ENCODE measurements at regions not wholly inside any gene's neighbourhood (a gene's known extent, or its start where the extent isn't known, plus 50 kb on each side); places are given as distances from the start of the nearest gene placed in this dataset.

DNA sequence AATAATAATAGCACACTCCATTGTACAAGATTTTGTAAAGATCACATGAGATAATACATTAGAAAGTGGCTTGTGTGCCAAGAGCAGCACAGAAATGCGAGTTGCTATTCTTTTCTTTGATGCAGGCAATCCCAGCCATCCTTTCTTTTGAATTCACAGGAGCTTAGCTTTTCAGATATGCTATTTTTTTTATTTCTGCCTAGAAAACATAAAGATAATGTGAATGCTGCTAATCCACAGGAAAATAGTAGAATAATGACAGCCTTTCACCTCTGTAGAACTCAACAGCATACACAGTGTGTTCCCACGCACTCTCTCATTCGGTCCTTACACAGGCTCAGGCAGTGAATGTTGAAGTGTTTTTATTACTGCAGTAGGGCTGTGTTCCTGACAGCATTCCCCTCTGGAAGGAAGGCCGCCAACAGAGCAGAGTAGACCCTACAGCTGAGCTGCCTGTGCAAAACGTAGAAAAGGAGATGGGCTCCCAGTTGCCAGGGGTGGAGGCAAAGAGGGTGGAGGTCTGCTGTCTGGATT lies 138.8 kb upstream of the TAPT1 start:
- Histone ChIP-seq H3K4me3 (ENCODE audit: low read length) (no peak overlapping the region), H3K27me3 (ENCODE audit: control insufficient read depth, insufficient read depth, low read length) (no peaks in the 10 kb centered on the region), H3K36me3 (ENCODE audit: insufficient read depth, low read length) (no peaks in the 10 kb centered on the region), H3K4me1 (ENCODE audit: control insufficient read depth, insufficient read depth, low read length) (no peaks in the 10 kb centered on the region), H3K9ac (ENCODE audit: low read depth, low read length) (no peak overlapping the region), H3K4me2 (ENCODE audit: low read length) (no peak overlapping the region), H3K9me3 (replicated peaks; ENCODE audit: low read length) (no peaks in the 10 kb centered on the region)

DNA sequence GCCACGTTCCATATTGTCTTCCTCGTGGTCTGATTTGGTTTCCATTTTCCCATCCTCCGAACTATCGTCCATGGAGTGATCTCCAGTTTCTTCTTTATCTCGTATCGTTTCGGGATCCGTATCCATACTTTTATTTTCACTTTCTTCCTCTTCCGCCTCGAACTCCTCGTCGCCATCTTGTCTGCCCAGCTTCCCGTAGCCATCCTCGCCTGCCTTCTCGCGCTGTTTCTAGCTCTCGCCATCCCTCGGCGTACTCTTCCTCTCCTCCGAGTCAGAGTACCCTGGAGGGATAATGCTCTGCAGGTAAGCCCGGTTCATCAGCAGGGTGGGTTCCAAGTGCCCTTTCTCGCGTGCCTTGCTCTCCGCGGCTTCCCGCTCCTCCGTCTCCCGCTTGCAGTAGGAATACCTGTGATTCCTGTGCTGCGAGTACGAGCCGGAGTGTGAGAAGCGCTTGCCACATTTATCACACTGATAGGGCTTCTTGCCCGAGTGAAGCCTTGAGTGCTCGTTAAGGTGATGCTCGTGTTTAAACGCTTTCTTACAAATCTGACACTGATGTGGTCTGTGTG lies 134.5 kb upstream of the TAPT1 start:
- H3K9ac ChIP-seq (ENCODE audit: low read depth, low read length) = no peak overlapping the region
- H3K4me2 ChIP-seq (ENCODE audit: low read length) = no peak overlapping the region
- no peaks in the 10 kb centered on the region for H3K9me3 ChIP-seq (replicated peaks; ENCODE audit: low read length)
- no peaks in the 10 kb centered on the region for H3K4me1 ChIP-seq (ENCODE audit: control insufficient read depth, insufficient read depth, low read length)
- H3K4me3 ChIP-seq (ENCODE audit: low read length) = no peak overlapping the region
- no peaks in the 10 kb centered on the region for H3K36me3 ChIP-seq (ENCODE audit: insufficient read depth, low read length)
- H3K27me3 ChIP-seq (ENCODE audit: control insufficient read depth, insufficient read depth, low read length) = no peaks in the 10 kb centered on the region

DNA sequence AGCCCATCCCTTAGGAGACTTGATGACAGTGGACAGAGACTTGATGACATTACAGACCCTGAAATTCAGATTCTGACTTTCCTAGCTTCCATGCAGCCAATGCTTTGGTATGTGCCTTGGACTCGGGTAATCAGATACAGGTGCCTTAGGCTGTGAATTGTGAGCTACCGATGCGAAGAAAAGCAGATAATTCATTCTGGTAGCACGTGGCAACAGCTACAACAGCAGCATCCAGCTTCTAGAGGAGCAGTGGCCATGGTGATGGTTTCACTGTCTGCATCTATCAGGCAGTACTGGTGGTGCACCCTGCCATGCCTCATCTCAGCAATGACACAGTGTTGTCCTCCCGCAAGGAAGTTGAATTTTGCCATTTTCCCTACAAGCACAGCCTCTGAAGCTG lies 126.9 kb upstream of the TAPT1 start:
- Histone ChIP-seq H3K9ac (ENCODE audit: low read depth, low read length) (no peak overlapping the region), H3K4me1 (ENCODE audit: control insufficient read depth, insufficient read depth, low read length) (no peaks in the 10 kb centered on the region), H3K27me3 (ENCODE audit: control insufficient read depth, insufficient read depth, low read length) (no peaks in the 10 kb centered on the region)

DNA sequence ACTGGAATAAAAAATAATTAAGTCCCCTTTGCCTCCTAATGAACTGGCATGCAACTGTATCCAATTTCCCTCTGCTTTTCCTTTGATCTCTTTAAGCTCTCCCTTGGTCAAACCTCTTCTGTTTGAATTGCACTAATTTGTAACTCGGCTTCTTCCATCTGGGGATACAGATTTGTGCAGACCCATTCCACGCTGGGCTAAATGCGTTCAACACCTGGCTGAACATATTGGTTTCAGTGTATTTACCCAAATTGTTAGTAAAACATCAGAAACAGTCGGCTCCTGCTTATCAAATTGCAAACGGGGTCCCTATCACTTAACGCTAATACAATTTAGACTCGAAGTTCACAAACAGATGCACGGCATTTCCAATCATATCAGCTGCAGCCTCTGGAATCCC lies 124.9 kb upstream of the TAPT1 start:
- Histone ChIP-seq H3K4me2 (ENCODE audit: low read length) (no peak overlapping the region), H3K36me3 (ENCODE audit: insufficient read depth, low read length) (no peaks in the 10 kb centered on the region), H3K4me1 (ENCODE audit: control insufficient read depth, insufficient read depth, low read length) (no peaks in the 10 kb centered on the region)

More for the DNA sequence above, 126.9 kb upstream of the TAPT1 start:
- no peak overlapping the region for H3K4me2 ChIP-seq (ENCODE audit: low read length)
- no peaks in the 10 kb centered on the region for H3K9me3 ChIP-seq (replicated peaks; ENCODE audit: low read length)
- no peaks in the 10 kb centered on the region for H3K36me3 ChIP-seq (ENCODE audit: insufficient read depth, low read length)
- no peak overlapping the region for H3K4me3 ChIP-seq (ENCODE audit: low read length)

DNA sequence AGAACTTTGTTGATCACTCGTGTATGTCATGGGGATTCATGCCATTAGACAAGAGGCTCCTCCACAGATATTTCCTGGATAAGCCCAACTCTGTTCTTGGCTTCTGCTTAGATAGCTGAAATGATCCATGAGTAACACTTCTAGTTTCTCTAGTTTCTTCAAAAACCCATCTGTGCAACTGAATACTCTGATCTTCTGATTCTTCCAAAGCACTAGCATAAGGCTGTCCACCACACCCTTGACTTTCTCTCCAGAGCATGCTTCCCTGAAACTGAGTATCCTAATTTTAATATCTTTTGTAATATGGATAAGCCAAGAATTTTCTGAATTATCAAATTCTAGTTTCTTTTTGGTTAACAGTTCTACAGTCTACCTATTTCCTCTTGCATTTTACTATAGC lies 118.6 kb upstream of the TAPT1 start:
- H3K9ac ChIP-seq (ENCODE audit: low read depth, low read length) = no peak overlapping the region
- H3K4me1 ChIP-seq (ENCODE audit: control insufficient read depth, insufficient read depth, low read length) = no peaks in the 10 kb centered on the region
- H3K4me3 ChIP-seq (ENCODE audit: low read length) = no peak overlapping the region
- H3K9me3 ChIP-seq (replicated peaks; ENCODE audit: low read length) = no peaks in the 10 kb centered on the region
- H3K36me3 ChIP-seq (ENCODE audit: insufficient read depth, low read length) = no peaks in the 10 kb centered on the region
- no peaks in the 10 kb centered on the region for H3K27me3 ChIP-seq (ENCODE audit: control insufficient read depth, insufficient read depth, low read length)
- no peak overlapping the region for H3K4me2 ChIP-seq (ENCODE audit: low read length)

More for the DNA sequence above, 124.9 kb upstream of the TAPT1 start:
- Histone ChIP-seq H3K9me3 (replicated peaks; ENCODE audit: low read length) (no peaks in the 10 kb centered on the region), H3K9ac (ENCODE audit: low read depth, low read length) (no peak overlapping the region), H3K27me3 (ENCODE audit: control insufficient read depth, insufficient read depth, low read length) (no peaks in the 10 kb centered on the region), H3K4me3 (ENCODE audit: low read length) (no peak overlapping the region)

DNA sequence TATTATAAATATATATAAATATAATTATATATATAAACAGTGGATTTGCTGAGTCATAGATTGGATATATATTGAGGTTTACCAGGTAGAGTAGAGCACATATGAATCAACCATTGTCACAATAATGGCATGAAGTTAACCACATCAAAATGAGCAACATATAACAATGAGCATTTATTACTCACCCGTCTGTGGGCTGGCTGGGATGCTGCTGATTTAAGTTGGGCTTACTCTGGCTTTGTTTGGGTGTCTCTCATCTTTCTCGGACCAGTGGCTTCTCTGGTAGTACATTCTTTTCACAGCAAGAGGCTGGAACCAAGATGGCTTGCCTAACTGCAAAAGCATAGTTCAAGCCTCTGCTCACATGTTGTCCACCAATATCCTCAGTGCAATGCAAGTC lies 111.7 kb upstream of the TAPT1 start:
- Histone ChIP-seq H3K27me3 (ENCODE audit: control insufficient read depth, insufficient read depth, low read length) (no peaks in the 10 kb centered on the region), H3K4me3 (ENCODE audit: low read length) (no peak overlapping the region), H3K36me3 (ENCODE audit: insufficient read depth, low read length) (no peaks in the 10 kb centered on the region), H3K9ac (ENCODE audit: low read depth, low read length) (no peak overlapping the region), H3K4me2 (ENCODE audit: low read length) (no peak overlapping the region), H3K4me1 (ENCODE audit: control insufficient read depth, insufficient read depth, low read length) (no peaks in the 10 kb centered on the region), H3K9me3 (replicated peaks; ENCODE audit: low read length) (no peaks in the 10 kb centered on the region)

DNA sequence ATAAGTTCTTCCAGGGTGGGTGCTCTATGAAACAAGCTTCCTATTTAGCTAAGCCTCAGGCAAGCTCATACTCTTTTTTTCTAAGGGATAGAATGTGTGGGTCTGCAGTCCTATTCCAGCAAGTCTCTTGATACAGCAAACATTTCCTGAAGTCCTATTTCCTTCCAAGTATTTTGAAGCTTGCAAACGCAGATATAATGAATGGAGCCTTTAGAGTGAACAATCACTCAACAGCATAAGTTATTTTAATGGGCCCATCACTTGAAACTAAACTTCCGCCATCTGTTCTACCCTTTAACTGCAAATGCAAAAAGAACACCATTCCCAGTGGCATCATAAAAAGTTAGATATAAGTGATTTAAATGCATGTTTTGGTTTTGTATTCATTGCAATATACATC lies 108.3 kb upstream of the TAPT1 start:
- Histone ChIP-seq H3K9ac (ENCODE audit: low read depth, low read length) (no peak overlapping the region), H3K4me2 (ENCODE audit: low read length) (no peak overlapping the region), H3K36me3 (ENCODE audit: insufficient read depth, low read length) (no peaks in the 10 kb centered on the region), H3K4me1 (ENCODE audit: control insufficient read depth, insufficient read depth, low read length) (no peaks in the 10 kb centered on the region), H3K4me3 (ENCODE audit: low read length) (no peak overlapping the region), H3K9me3 (replicated peaks; ENCODE audit: low read length) (no peaks in the 10 kb centered on the region), H3K27me3 (ENCODE audit: control insufficient read depth, insufficient read depth, low read length) (no peaks in the 10 kb centered on the region)

DNA sequence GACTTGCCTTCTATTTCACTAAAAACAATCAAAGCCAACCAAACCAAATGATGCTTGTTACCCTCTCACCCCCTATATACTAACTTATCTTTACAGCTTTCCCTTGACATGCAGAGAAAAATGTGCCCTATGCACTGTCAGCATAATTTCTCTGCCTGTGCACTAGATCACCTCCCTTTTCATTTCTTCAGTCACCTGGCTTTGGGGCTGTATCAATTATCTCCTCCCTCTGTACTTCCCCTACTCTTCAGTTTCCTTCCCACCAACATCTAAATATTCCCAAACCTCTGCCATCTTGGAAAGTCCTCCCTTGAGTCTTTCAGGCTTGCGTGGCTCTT lies 103.5 kb upstream of the TAPT1 start:
- H3K9me3 ChIP-seq (replicated peaks; ENCODE audit: low read length) = no peaks in the 10 kb centered on the region
- H3K4me1 ChIP-seq (ENCODE audit: control insufficient read depth, insufficient read depth, low read length) = no peaks in the 10 kb centered on the region
- no peak overlapping the region for H3K4me2 ChIP-seq (ENCODE audit: low read length)
- H3K9ac ChIP-seq (ENCODE audit: low read depth, low read length) = no peak overlapping the region
- no peaks in the 10 kb centered on the region for H3K36me3 ChIP-seq (ENCODE audit: insufficient read depth, low read length)
- no peak overlapping the region for H3K4me3 ChIP-seq (ENCODE audit: low read length)
- H3K27me3 ChIP-seq (ENCODE audit: control insufficient read depth, insufficient read depth, low read length) = no peaks in the 10 kb centered on the region

DNA sequence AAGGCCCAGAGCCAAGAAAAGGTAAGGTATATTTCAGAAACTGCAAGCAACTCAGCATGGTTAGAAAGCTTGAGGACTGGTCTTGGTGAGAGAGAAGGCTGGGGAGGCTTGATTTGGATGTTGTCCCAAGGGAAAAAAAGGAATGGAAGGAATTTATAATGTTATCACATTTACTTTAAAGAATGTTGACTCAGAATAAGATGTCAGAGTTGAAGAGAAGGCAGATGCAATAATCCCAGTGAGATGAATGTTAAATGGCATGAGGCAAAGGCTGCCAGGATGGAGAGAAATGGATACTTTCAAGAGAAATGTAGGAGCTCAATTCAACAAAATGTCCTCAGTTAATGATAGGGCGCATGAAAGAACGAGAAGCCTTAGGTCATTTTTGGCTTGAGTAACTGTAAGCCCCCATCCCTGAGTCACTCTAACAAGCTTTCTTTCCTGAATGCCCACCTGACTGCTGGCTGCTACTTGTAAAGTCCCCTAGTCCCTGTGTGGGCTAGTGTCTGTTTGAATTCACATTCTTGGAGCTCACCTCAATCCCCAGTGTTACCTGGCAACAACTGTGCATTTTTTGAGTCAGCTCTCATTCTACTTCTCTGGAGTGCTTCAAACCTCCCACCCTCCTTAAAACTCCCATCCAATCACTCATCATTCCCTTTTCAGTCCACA lies 103.0 kb upstream of the TAPT1 start:
- Histone ChIP-seq H3K9me3 (replicated peaks; ENCODE audit: low read length) (no peaks in the 10 kb centered on the region), H3K4me2 (ENCODE audit: low read length) (no peak overlapping the region), H3K4me1 (ENCODE audit: control insufficient read depth, insufficient read depth, low read length) (no peaks in the 10 kb centered on the region)

DNA sequence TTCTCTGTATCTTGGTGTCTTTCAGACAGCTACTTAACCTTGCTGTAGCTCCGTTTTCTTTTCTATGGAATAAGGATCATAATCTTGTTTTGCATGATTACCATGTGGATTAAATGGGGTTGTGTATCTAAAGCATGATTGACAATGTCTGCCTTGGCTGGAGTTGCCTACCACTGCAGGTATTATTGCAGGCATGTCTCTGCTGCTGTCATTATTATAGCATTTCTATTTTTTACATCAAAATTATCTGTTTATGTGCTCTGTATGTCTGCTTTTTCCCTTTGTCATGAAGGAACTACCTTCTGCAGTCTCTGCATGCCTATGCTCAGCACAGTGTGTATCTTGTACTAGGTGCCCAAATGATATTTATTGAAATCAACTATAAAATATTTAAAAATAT lies 95.9 kb upstream of the TAPT1 start:
- no peaks in the 10 kb centered on the region for H3K9me3 ChIP-seq (replicated peaks; ENCODE audit: low read length)
- H3K4me1 ChIP-seq (ENCODE audit: control insufficient read depth, insufficient read depth, low read length) = no peaks in the 10 kb centered on the region
- H3K27me3 ChIP-seq (ENCODE audit: control insufficient read depth, insufficient read depth, low read length) = no peaks in the 10 kb centered on the region
- no peak overlapping the region for H3K4me2 ChIP-seq (ENCODE audit: low read length)
- no peaks in the 10 kb centered on the region for H3K36me3 ChIP-seq (ENCODE audit: insufficient read depth, low read length)
- H3K4me3 ChIP-seq (ENCODE audit: low read length) = no peak overlapping the region
- H3K9ac ChIP-seq (ENCODE audit: low read depth, low read length) = no peak overlapping the region

More for the DNA sequence above, 103.0 kb upstream of the TAPT1 start:
- no peak overlapping the region for H3K9ac ChIP-seq (ENCODE audit: low read depth, low read length)
- H3K27me3 ChIP-seq (ENCODE audit: control insufficient read depth, insufficient read depth, low read length) = no peaks in the 10 kb centered on the region
- no peaks in the 10 kb centered on the region for H3K36me3 ChIP-seq (ENCODE audit: insufficient read depth, low read length)
- no peak overlapping the region for H3K4me3 ChIP-seq (ENCODE audit: low read length)

DNA sequence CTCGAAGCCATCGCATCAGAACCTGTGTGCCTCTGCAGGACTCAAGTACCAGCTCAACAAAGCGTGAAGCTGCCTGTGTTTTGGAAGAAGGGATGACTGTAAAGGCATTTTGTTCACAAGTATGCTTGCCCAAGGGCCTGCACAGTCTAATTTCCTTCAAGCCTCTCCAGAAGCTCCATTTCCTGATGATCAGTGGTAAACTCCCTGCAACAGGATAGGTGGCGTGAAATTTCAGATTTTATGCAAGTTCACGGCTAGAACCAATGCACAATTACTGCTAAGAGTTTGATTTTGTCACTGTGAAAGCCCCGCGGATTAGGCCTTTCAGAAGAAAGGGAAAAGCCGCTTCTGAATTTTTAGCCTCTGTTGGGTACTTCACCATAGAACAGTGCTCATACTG lies 89.2 kb upstream of the TAPT1 start:
- no peak overlapping the region for H3K9ac ChIP-seq (ENCODE audit: low read depth, low read length)
- no peak overlapping the region for H3K4me2 ChIP-seq (ENCODE audit: low read length)
- H3K4me3 ChIP-seq (ENCODE audit: low read length) = no peak overlapping the region
- no peaks in the 10 kb centered on the region for H3K9me3 ChIP-seq (replicated peaks; ENCODE audit: low read length)
- H3K36me3 ChIP-seq (ENCODE audit: insufficient read depth, low read length) = no peaks in the 10 kb centered on the region
- peaks cover 4% of the 10 kb centered on the region for H3K27me3 ChIP-seq (ENCODE audit: control insufficient read depth, insufficient read depth, low read length)
- H3K4me1 ChIP-seq (ENCODE audit: control insufficient read depth, insufficient read depth, low read length) = no peaks in the 10 kb centered on the region

DNA sequence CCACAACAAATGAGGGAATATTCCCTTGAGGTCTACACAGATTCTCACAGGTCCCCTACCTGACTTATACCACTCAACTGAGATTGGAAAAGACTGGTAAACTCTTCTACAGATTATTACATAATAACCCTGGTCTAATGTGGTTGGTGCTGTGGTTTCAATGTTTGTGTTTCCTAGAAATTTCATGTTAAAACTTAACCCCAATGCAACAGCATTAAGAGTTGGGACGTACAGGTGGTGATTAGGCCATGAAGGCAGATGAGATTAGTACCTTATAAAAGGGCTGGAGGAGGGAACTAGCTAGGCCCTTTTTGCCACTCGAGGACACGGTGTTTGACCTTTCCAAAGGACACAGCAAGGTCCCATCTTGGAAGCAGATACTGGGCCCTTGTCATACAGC lies 84.3 kb upstream of the TAPT1 start:
- H3K36me3 ChIP-seq (ENCODE audit: insufficient read depth, low read length) = no peaks in the 10 kb centered on the region
- no peak overlapping the region for H3K4me2 ChIP-seq (ENCODE audit: low read length)
- peaks cover 4% of the 10 kb centered on the region for H3K27me3 ChIP-seq (ENCODE audit: control insufficient read depth, insufficient read depth, low read length)
- no peak overlapping the region for H3K9ac ChIP-seq (ENCODE audit: low read depth, low read length)
- no peaks in the 10 kb centered on the region for H3K9me3 ChIP-seq (replicated peaks; ENCODE audit: low read length)
- H3K4me3 ChIP-seq (ENCODE audit: low read length) = no peak overlapping the region
- no peaks in the 10 kb centered on the region for H3K4me1 ChIP-seq (ENCODE audit: control insufficient read depth, insufficient read depth, low read length)
